Fibroblast of lung (primary cell): ENCODE measurements at regions not wholly inside any gene's neighbourhood (a gene's known extent, or its start where the extent isn't known, plus 50 kb on each side); places are given as distances from the start of the nearest gene placed in this dataset.

Experiments used
- DNase-seq, 2 donors: peaks; one replicate each; pipeline versions ENCODE4 v3.0.0 to v3.0.0-alpha.2; 2010; ENCODE audit warnings: low read depth in 2 of 2
- H2AFZ ChIP-seq: 2 replicates; pipeline ENCODE4 v1.5.1; 2012; ENCODE audit warnings: low read length, control low read depth, inconsistent platforms
- H3K27ac ChIP-seq: 2 replicates; pipeline ENCODE4 v1.5.1; 2011; ENCODE audit warnings: low read length, control low read depth; ENCODE audit not compliant: insufficient read depth
- H3K27me3 ChIP-seq: 2 replicates; pipeline ENCODE4 v1.5.1; 2011; ENCODE audit warnings: mild to moderate bottlenecking, low read length; ENCODE audit not compliant: control insufficient read depth, insufficient read depth
- H3K36me3 ChIP-seq: 2 replicates; pipeline ENCODE4 v1.5.1; 2011; ENCODE audit warnings: low read length; ENCODE audit not compliant: control insufficient read depth, insufficient read depth
- H3K4me1 ChIP-seq: 2 replicates; pipeline ENCODE4 v1.5.1; 2011; ENCODE audit warnings: low read length; ENCODE audit not compliant: control insufficient read depth, insufficient read depth; ENCODE audit errors: extremely low read depth
- H3K4me2 ChIP-seq: 2 replicates; pipeline ENCODE4 v1.5.1; 2011; ENCODE audit warnings: low read length, control low read depth; ENCODE audit not compliant: insufficient read depth; ENCODE audit errors: extremely low read depth
- H3K4me3 ChIP-seq, 4 experiments: fragments of 200-600 bp in 1 of 4; sonication (generic) in 1 of 4; replicated peaks in 1 of 4; 2 replicates each; pipeline ENCODE4 v1.5.1; 2011 to 2016; ENCODE audit warnings: low read length in 4 of 4, low read depth in 3 of 4, mild to moderate bottlenecking in 3 of 4, control low read depth in 2 of 4, inconsistent platforms in 1 of 4, mixed read lengths in 1 of 4; ENCODE audit not compliant: insufficient read depth in 1 of 4; ENCODE audit errors: control extremely low read depth in 1 of 4
- H3K79me2 ChIP-seq: 2 replicates; pipeline ENCODE4 v1.5.1; 2012; ENCODE audit warnings: mild to moderate bottlenecking, low read length, inconsistent platforms; ENCODE audit not compliant: control insufficient read depth, insufficient read depth
- H3K9ac ChIP-seq: 2 replicates; pipeline ENCODE4 v1.5.1; 2011; ENCODE audit warnings: mild to moderate bottlenecking, low read length, control low read depth; ENCODE audit not compliant: insufficient read depth
- H3K9me3 ChIP-seq: 2 replicates; pipeline ENCODE4 v1.5.1; 2012; ENCODE audit warnings: low read depth, low read length; ENCODE audit not compliant: control insufficient read depth, insufficient read depth
- H4K20me1 ChIP-seq: 2 replicates; pipeline ENCODE4 v1.5.1; 2011; ENCODE audit warnings: low read length; ENCODE audit not compliant: control insufficient read depth, insufficient read depth; ENCODE audit errors: extremely low read depth
- CTCF ChIP-seq, 2 donors: IDR thresholded peaks in 1 of 2; conservative IDR thresholded peaks in 1 of 2; 1 replicate in 1 of 2; 2 replicates in 1 of 2; pipeline ENCODE4 v1.5.1; 2011 to 2012; ENCODE audit warnings: low read length in 2 of 2, control low read depth in 1 of 2, inconsistent platforms in 1 of 2, low read depth in 1 of 2, mild to moderate bottlenecking in 1 of 2
- EZH2 ChIP-seq: IDR thresholded peaks from 2 replicates; pipeline ENCODE4 v1.5.1; 2012; ENCODE audit warnings: low read length, control low read depth, mild to moderate bottlenecking; ENCODE audit errors: missing control alignments

- peak in 1 of 2 donors; percentile 14 for DNase-seq
- no peaks in the 10 kb centered on the region for H4K20me1 ChIP-seq
- TF ChIP-seq EZH2, result no peak
- no peaks in the 10 kb centered on the region for H3K9me3 ChIP-seq
- no peaks in the 10 kb centered on the region for H3K36me3 ChIP-seq
- no peak overlapping the region for H2AFZ ChIP-seq
- no peaks in the 10 kb centered on the region for H3K4me1 ChIP-seq
- no peak overlapping the region for H3K9ac ChIP-seq
- H3K27me3 ChIP-seq, result no peaks in the 10 kb centered on the region
- H3K4me3 ChIP-seq, result no peak overlapping the region
- H3K4me2 ChIP-seq, result no peak overlapping the region
- no peak overlapping the region for H3K27ac ChIP-seq
- no peaks in the 10 kb centered on the region for H3K79me2 ChIP-seq
Measured at GRCh38 chr16:51766739-51767138, 615.7 kb upstream of the SALL1 start.

GRCh38 chr16:51763072-51763661 lies 612.1 kb upstream of the SALL1 start:
- Histone ChIP-seq H3K9ac (no peak overlapping the region), H3K9me3 (no peaks in the 10 kb centered on the region), H4K20me1 (no peaks in the 10 kb centered on the region), H3K4me3 (no peak overlapping the region), H3K36me3 (no peaks in the 10 kb centered on the region), H3K4me1 (no peaks in the 10 kb centered on the region), H3K79me2 (no peaks in the 10 kb centered on the region), H3K4me2 (no peak overlapping the region), H2AFZ (no peak overlapping the region), H3K27ac (no peak overlapping the region), H3K27me3 (peaks cover 3% of the 10 kb centered on the region)
- no peak for TF ChIP-seq CTCF (conservative IDR thresholded peaks at IDR 0.05 in 1 of 2, IDR thresholded peaks at IDR 0.05 in 1 of 2; ENCODE audit: low read depth in 1 of 2, low read length in 2 of 2)
- no peak for TF ChIP-seq EZH2
- DNase-seq, result no peak

- Histone ChIP-seq H3K4me1 (no peaks in the 10 kb centered on the region), H3K9me3 (no peaks in the 10 kb centered on the region), H3K4me3 (no peak overlapping the region), H3K27me3 (peaks cover 3% of the 10 kb centered on the region), H3K36me3 (no peaks in the 10 kb centered on the region), H4K20me1 (no peaks in the 10 kb centered on the region), H3K79me2 (no peaks in the 10 kb centered on the region), H3K27ac (no peak overlapping the region), H3K9ac (no peak overlapping the region), H2AFZ (peak overlapping the region; percentile 50), H3K4me2 (peak overlapping the region; percentile 55)
- DNase-seq, result peak; percentile 69 to 72
- no peak for TF ChIP-seq EZH2
- peak; percentile 90 to 95 for TF ChIP-seq CTCF (conservative IDR thresholded peaks at IDR 0.05 in 1 of 2, IDR thresholded peaks at IDR 0.05 in 1 of 2; ENCODE audit: low read depth in 1 of 2, low read length in 2 of 2)
Measured at GRCh38 chr16:51762081-51762996, 611.3 kb upstream of the SALL1 start.
